Astrocyte of the cerebellum (primary cell): ENCODE measurements at regions not wholly inside any gene's neighbourhood (a gene's known extent, or its start where the extent isn't known, plus 50 kb on each side); places are given as distances from the start of the nearest gene placed in this dataset.
"Not testable (repeated sequence)": the region's sequence is repeated elsewhere in the genome, so short reads cannot be mapped to it uniquely, and the experiment has no call there.

Source experiments
- DNase-seq: peaks from one replicate; pipeline ENCODE4 v3.0.0-alpha.2; 2011; ENCODE audit warnings: low read depth
- H3K4me3 ChIP-seq: 2 replicates; pipeline ENCODE4 v1.5.1; 2011; ENCODE audit warnings: mild to moderate bottlenecking, low read depth, low read length, moderate library complexity
- CTCF ChIP-seq: IDR thresholded peaks from 2 replicates; pipeline ENCODE4 v1.5.1; 2012; ENCODE audit warnings: low read length, low read depth, moderate library complexity, mild to moderate bottlenecking; ENCODE audit errors: missing control alignments
- in situ Hi-C: cut with HindIII; loops from 2 replicates; pipeline ENCODE4 v1.10.0; 2017; ENCODE audit warnings: low sequenced_read_pairs

- no peak overlapping the region for H3K4me3 ChIP-seq
- in situ Hi-C loops: no loop called here
- no peak for DNase-seq
- TF ChIP-seq CTCF: no peak
Observed at GRCh38 chr6:167707686-167708500, 118.8 kb upstream of the AFDN start.

GRCh38 chr6:167708501-167709094 lies 118.1 kb upstream of the AFDN start:
- in situ Hi-C loops: no loop called here
- H3K4me3 ChIP-seq: no peak overlapping the region
- DNase-seq: no peak
- no peak for TF ChIP-seq CTCF

- DNase-seq: no peak
- H3K4me3 ChIP-seq: no peak overlapping the region
- in situ Hi-C loops: no loop called here
- no peak for TF ChIP-seq CTCF
Observed at GRCh38 chr6:167709196-167709595, 117.5 kb upstream of the AFDN start.

- DNase-seq, in situ Hi-C loops, H3K4me3 ChIP-seq: not testable (repeated sequence)
Observed at GRCh38 chr6:167709776-167710336, 116.9 kb upstream of the AFDN start.

GRCh38 chr6:167710363-167710920 lies 116.3 kb upstream of the AFDN start:
- H3K4me3 ChIP-seq: no peak overlapping the region
- no peak for TF ChIP-seq CTCF
- DNase-seq: no peak
- in situ Hi-C loops: no loop called here

GRCh38 chr6:167711211-167711610 lies 115.5 kb upstream of the AFDN start:
- no peak for TF ChIP-seq CTCF

More at GRCh38 chr6:167711211-167711610, 115.5 kb upstream of the AFDN start:
- no peak for DNase-seq
- no peak overlapping the region for H3K4me3 ChIP-seq
- in situ Hi-C loops: no loop called here
